CD14-positive monocyte (primary cell): ENCODE measurements at regions not wholly inside any gene's neighbourhood (a gene's known extent, or its start where the extent isn't known, plus 50 kb on each side); places are given as distances from the start of the nearest gene placed in this dataset.

ENCODE experiments used
- DNase-seq, 3 donors: peaks; one replicate each; pipeline ENCODE4 v3.0.0-alpha.2; 2011 to 2022
- H2AFZ ChIP-seq: 2 replicates; pipeline ENCODE4 v1.6.0; 2012; ENCODE audit warnings: mild to moderate bottlenecking, low read depth, low read length, inconsistent platforms; ENCODE audit not compliant: insufficient read depth, poor library complexity, severe bottlenecking
- H3K27ac ChIP-seq, 2 donors: 1 replicate in 1 of 2; 2 replicates in 1 of 2; pipeline ENCODE4 v1.5.1; 2012 to 2013; ENCODE audit warnings: low read length in 2 of 2, control low read depth in 1 of 2, inconsistent platforms in 1 of 2, low read depth in 1 of 2, mild to moderate bottlenecking in 1 of 2
- H3K27me3 ChIP-seq, 2 donors: one replicate each; pipeline versions ENCODE4 v1.6.0 to v1.6.1; 2011 to 2013; ENCODE audit warnings: low read length in 2 of 2; ENCODE audit not compliant: control insufficient read depth in 2 of 2, insufficient read depth in 2 of 2
- H3K36me3 ChIP-seq, 2 donors: replicated peaks in 1 of 2; 1 replicate in 1 of 2; 2 replicates in 1 of 2; pipeline versions ENCODE4 v1.5.1 to v1.6.1; 2012 to 2013; ENCODE audit warnings: low read length in 2 of 2, control low read depth in 1 of 2, inconsistent platforms in 1 of 2, mild to moderate bottlenecking in 1 of 2; ENCODE audit not compliant: insufficient read depth in 2 of 2, control insufficient read depth in 1 of 2
- H3K4me1 ChIP-seq, 2 donors: 1 replicate in 1 of 2; 2 replicates in 1 of 2; pipeline versions ENCODE4 v1.5.1 to v1.6.1; 2012 to 2013; ENCODE audit warnings: low read length in 2 of 2, control low read depth in 1 of 2, inconsistent platforms in 1 of 2, mild to moderate bottlenecking in 1 of 2, moderate library complexity in 1 of 2; ENCODE audit not compliant: insufficient read depth in 2 of 2, control insufficient read depth in 1 of 2
- H3K4me2 ChIP-seq: replicated peaks from 2 replicates; pipeline ENCODE3; 2012; ENCODE audit warnings: low read length, moderate library complexity, mild to moderate bottlenecking; ENCODE audit not compliant: poor library complexity, severe bottlenecking; ENCODE audit errors: extremely low read depth
- H3K4me3 ChIP-seq, 3 experiments: fragments of 200-600 bp in 1 of 3; sonication (generic) in 1 of 3; replicated peaks in 1 of 3; 1 replicate in 2 of 3; 2 replicates in 1 of 3; pipeline ENCODE4 v1.5.1; 2011 to 2013; ENCODE audit warnings: low read length in 3 of 3, mild to moderate bottlenecking in 3 of 3, control low read depth in 2 of 3, low read depth in 2 of 3, inconsistent platforms in 1 of 3, moderate library complexity in 1 of 3
- H3K79me2 ChIP-seq: 2 replicates; pipeline ENCODE4 v1.6.0; 2012; ENCODE audit warnings: mild to moderate bottlenecking, control low read depth, inconsistent platforms, low read length, moderate library complexity; ENCODE audit not compliant: insufficient read depth
- H3K9ac ChIP-seq: 2 replicates; pipeline ENCODE4 v1.6.0; 2017; ENCODE audit warnings: low read length, mild to moderate bottlenecking; ENCODE audit not compliant: insufficient read depth, poor library complexity, severe bottlenecking
- H3K9me3 ChIP-seq, 2 donors: replicated peaks in 1 of 2; 1 replicate in 1 of 2; 2 replicates in 1 of 2; pipeline versions ENCODE4 v1.5.1 to v1.6.1; 2012 to 2013; ENCODE audit warnings: low read length in 2 of 2, control low read depth in 1 of 2; ENCODE audit not compliant: control insufficient read depth in 1 of 2, insufficient read depth in 1 of 2
- H4K20me1 ChIP-seq: 2 replicates; pipeline ENCODE4 v1.6.0; 2012; ENCODE audit warnings: mild to moderate bottlenecking, low read length, control low read depth, moderate library complexity; ENCODE audit not compliant: insufficient read depth
- H3K27ac Mint-ChIP-seq, 7 donors: one replicate each; pipeline ENCODE4 v1.8.0; 2020; ENCODE audit warnings: mild to moderate bottlenecking in 7 of 7, mixed read lengths in 7 of 7, moderate library complexity in 6 of 7, inconsistent platforms in 2 of 7
- H3K27me3 Mint-ChIP-seq, 3 donors: one replicate each; pipeline ENCODE4 v1.8.0; 2021 to 2022; ENCODE audit warnings: low read depth in 3 of 3, mild to moderate bottlenecking in 3 of 3, mixed read lengths in 3 of 3, moderate library complexity in 3 of 3, inconsistent platforms in 1 of 3
- H3K36me3 Mint-ChIP-seq, 2 donors: one replicate each; pipeline ENCODE4 v1.8.0; 2020; ENCODE audit warnings: mixed read lengths in 2 of 2, inconsistent platforms in 1 of 2, mild to moderate bottlenecking in 1 of 2
- H3K4me1 Mint-ChIP-seq: one replicate; pipeline ENCODE4 v1.8.0; 2020; ENCODE audit warnings: mild to moderate bottlenecking, mixed read lengths
- H3K4me3 Mint-ChIP-seq, 2 donors: one replicate each; pipeline ENCODE4 v1.8.0; 2020; ENCODE audit warnings: mild to moderate bottlenecking in 2 of 2, mixed read lengths in 2 of 2, moderate library complexity in 1 of 2
- H3K9me3 Mint-ChIP-seq, 7 donors: one replicate each; pipeline ENCODE4 v1.8.0; 2020 to 2022; ENCODE audit warnings: mixed read lengths in 7 of 7, mild to moderate bottlenecking in 6 of 7, moderate library complexity in 6 of 7, inconsistent platforms in 2 of 7
- CTCF ChIP-seq: fragments of 200-600 bp; IDR thresholded peaks from one replicate; pipeline ENCODE4 v1.8.0; 2022; ENCODE audit warnings: antibody characterized with exemption, mild to moderate bottlenecking
- WGBS: methylation state at CpG from one replicate; pipeline ENCODE4 v1.1.5; 2013; ENCODE audit warnings: missing lambda C conversion rate; ENCODE audit not compliant: insufficient coverage; 5-methylcytosine and 5-hydroxymethylcytosine counted together
- intact Hi-C, 2 donors: fragments of 100-400 bp; cut with micrococcal nuclease; formaldehyde crosslinking; loops; one replicate each; pipeline versions ENCODE4 v1.15.0 to v1.15.1; 2023

- no peak overlapping the region for H3K27ac Mint-ChIP-seq
- no peaks in the 10 kb centered on the region for H3K4me1 Mint-ChIP-seq
- Histone ChIP-seq H3K27me3 (no peaks in the 10 kb centered on the region), H4K20me1 (no peaks in the 10 kb centered on the region), H2AFZ (no peak overlapping the region), H3K4me3 (no peak overlapping the region), H3K4me1 (no peaks in the 10 kb centered on the region), H3K36me3 (no peaks in the 10 kb centered on the region), H3K4me2 (no peak overlapping the region), H3K9ac (no peak overlapping the region), H3K79me2 (no peaks in the 10 kb centered on the region), H3K27ac (no peak overlapping the region), H3K9me3 (peaks cover 5 to 7% of the 10 kb centered on the region in 2 donors)
- H3K9me3 Mint-ChIP-seq = peaks cover 0 to 9% (median 5%) of the 10 kb centered on the region in 7 donors
- TF ChIP-seq CTCF = no peak
- H3K4me3 Mint-ChIP-seq = no peak overlapping the region
- no peaks in the 10 kb centered on the region for H3K36me3 Mint-ChIP-seq
- intact Hi-C loops = no loop called here
- no peaks in the 10 kb centered on the region for H3K27me3 Mint-ChIP-seq
- no peak for DNase-seq
These were observed 386.6 kb downstream of the RND3 start for GRCh38 chr2:150100834-150101233.

- peaks cover 0 to 9% (median 5%) of the 10 kb centered on the region in 7 donors for H3K9me3 Mint-ChIP-seq
- H3K4me1 Mint-ChIP-seq = no peaks in the 10 kb centered on the region
- no peak for TF ChIP-seq CTCF
- peaks cover 3 to 4% of the 10 kb centered on the region in 2 donors for H3K9me3 ChIP-seq
- H3K36me3 ChIP-seq = no peaks in the 10 kb centered on the region
- intact Hi-C loops = no loop called here
- no peak overlapping the region for H3K4me3 ChIP-seq
- no peaks in the 10 kb centered on the region for H3K27me3 Mint-ChIP-seq
- no peak overlapping the region for H2AFZ ChIP-seq
- no peak overlapping the region for H3K27ac Mint-ChIP-seq
- H3K27me3 ChIP-seq = no peaks in the 10 kb centered on the region
- 83% methylated on average over 2 of the region's 3 CpGs for WGBS
- no peak overlapping the region for H3K27ac ChIP-seq
- no peaks in the 10 kb centered on the region for H3K36me3 Mint-ChIP-seq
- no peak for DNase-seq
- H3K9ac ChIP-seq = no peak overlapping the region
- no peaks in the 10 kb centered on the region for H3K79me2 ChIP-seq
- H3K4me1 ChIP-seq = no peaks in the 10 kb centered on the region
- H4K20me1 ChIP-seq = no peaks in the 10 kb centered on the region
- H3K4me3 Mint-ChIP-seq = no peak overlapping the region
- H3K4me2 ChIP-seq = no peak overlapping the region
These were observed 387.1 kb downstream of the RND3 start for GRCh38 chr2:150100336-150100735.
